KMS-11 (cell line): ENCODE measurements at regions not wholly inside any gene's neighbourhood (a gene's known extent, or its start where the extent isn't known, plus 50 kb on each side); places are given as distances from the start of the nearest gene placed in this dataset.

ENCODE experiments used
- H2AFZ ChIP-seq: fragments of 200-600 bp; sonication (generic); 2 replicates; pipeline ENCODE4 v1.6.1; 2016; ENCODE audit warnings: antibody characterized with exemption, mixed run types, low read depth
- H3K27ac ChIP-seq: fragments of 200-600 bp; sonication (generic); 2 replicates; pipeline ENCODE4 v1.6.1; 2016; ENCODE audit warnings: mild to moderate bottlenecking, mixed run types
- H3K27me3 ChIP-seq: fragments of 200-600 bp; sonication (generic); 2 replicates; pipeline ENCODE4 v1.6.1; 2017; ENCODE audit warnings: mild to moderate bottlenecking, low read depth, mixed run types, moderate library complexity; ENCODE audit not compliant: insufficient read depth
- H3K36me3 ChIP-seq: fragments of 200-600 bp; sonication (generic); 2 replicates; pipeline ENCODE4 v1.6.1; 2017; ENCODE audit warnings: mild to moderate bottlenecking, mixed run types; ENCODE audit not compliant: insufficient read depth
- H3K4me1 ChIP-seq: fragments of 200-600 bp; sonication (generic); 2 replicates; pipeline ENCODE4 v1.6.1; 2016; ENCODE audit warnings: mild to moderate bottlenecking, low read depth, mixed run types; ENCODE audit not compliant: poor library complexity, severe bottlenecking
- H3K4me2 ChIP-seq: fragments of 200-600 bp; sonication (generic); 2 replicates; pipeline ENCODE4 v1.7.0; 2016; ENCODE audit warnings: mild to moderate bottlenecking, mixed run types
- H3K4me3 ChIP-seq: fragments of 200-600 bp; sonication (generic); IDR thresholded peaks from 2 replicates; pipeline ENCODE4 v1.6.1; 2017; ENCODE audit warnings: low read depth, low read length, mixed read lengths; ENCODE audit not compliant: insufficient read depth
- H3K79me2 ChIP-seq: fragments of 200-600 bp; sonication (generic); 2 replicates; pipeline ENCODE4 v1.6.1; 2016; ENCODE audit warnings: low read depth, mixed run types; ENCODE audit not compliant: insufficient read depth
- H3K9ac ChIP-seq: fragments of 200-600 bp; sonication (generic); 2 replicates; pipeline ENCODE4 v1.6.1; 2016; ENCODE audit warnings: mild to moderate bottlenecking, mixed run types
- H4K20me1 ChIP-seq: fragments of 200-600 bp; sonication (generic); 2 replicates; pipeline ENCODE4 v1.6.1; 2016; ENCODE audit warnings: mild to moderate bottlenecking, mixed run types; ENCODE audit not compliant: insufficient read depth
- CTCF ChIP-seq: fragments of 200-600 bp; sonication (generic); conservative IDR thresholded peaks from 2 replicates; pipeline ENCODE4 v1.6.1; 2017; ENCODE audit warnings: low read depth, mild to moderate bottlenecking, antibody characterized with exemption, low read length, moderate library complexity, mixed read lengths

- TF ChIP-seq CTCF = no peak
Observed at GRCh38 chr5:152135827-152136226, 211.2 kb upstream of the GLRA1 start.

GRCh38 chr5:152125661-152126205, 201.1 kb upstream of the GLRA1 start:
- no peak overlapping the region for H3K4me3 ChIP-seq
- no peak overlapping the region for H3K9ac ChIP-seq
- H3K27me3 ChIP-seq = no peaks in the 10 kb centered on the region
- H3K79me2 ChIP-seq = no peaks in the 10 kb centered on the region
- no peaks in the 10 kb centered on the region for H3K4me1 ChIP-seq
- no peak overlapping the region for H2AFZ ChIP-seq
- H4K20me1 ChIP-seq = no peaks in the 10 kb centered on the region
- H3K36me3 ChIP-seq = no peaks in the 10 kb centered on the region
- no peak for TF ChIP-seq CTCF
- H3K4me2 ChIP-seq = no peak overlapping the region
- H3K27ac ChIP-seq = no peak overlapping the region

More at GRCh38 chr5:152135827-152136226, 211.2 kb upstream of the GLRA1 start:
- Histone ChIP-seq H3K4me1 (no peaks in the 10 kb centered on the region), H4K20me1 (no peaks in the 10 kb centered on the region), H3K4me2 (no peak overlapping the region), H3K27me3 (no peaks in the 10 kb centered on the region), H3K4me3 (no peak overlapping the region), H2AFZ (no peak overlapping the region), H3K79me2 (no peaks in the 10 kb centered on the region), H3K36me3 (no peaks in the 10 kb centered on the region), H3K27ac (no peak overlapping the region), H3K9ac (no peak overlapping the region)

GRCh38 chr5:152124409-152125041, 199.9 kb upstream of the GLRA1 start:
- Histone ChIP-seq H3K4me1 (no peaks in the 10 kb centered on the region), H3K36me3 (no peaks in the 10 kb centered on the region), H4K20me1 (no peaks in the 10 kb centered on the region), H3K79me2 (no peaks in the 10 kb centered on the region), H3K27ac (no peak overlapping the region), H3K9ac (no peak overlapping the region), H3K27me3 (no peaks in the 10 kb centered on the region), H3K4me3 (no peak overlapping the region), H2AFZ (no peak overlapping the region), H3K4me2 (no peak overlapping the region)
- TF ChIP-seq CTCF = no peak

GRCh38 chr5:152118676-152119470, 194.2 kb upstream of the GLRA1 start:
- no peak for TF ChIP-seq CTCF
- Histone ChIP-seq H3K27ac (no peak overlapping the region), H3K36me3 (no peaks in the 10 kb centered on the region), H3K4me3 (no peak overlapping the region), H3K79me2 (no peaks in the 10 kb centered on the region), H4K20me1 (no peaks in the 10 kb centered on the region), H3K9ac (no peak overlapping the region), H3K27me3 (no peaks in the 10 kb centered on the region), H2AFZ (no peak overlapping the region), H3K4me1 (no peaks in the 10 kb centered on the region), H3K4me2 (no peak overlapping the region)
